NCI-H446 treated with DMSO at 0.1 percent for 48 hours (cell line): ENCODE measurements at regions not wholly inside any gene's neighbourhood (a gene's known extent, or its start where the extent isn't known, plus 50 kb on each side); places are given as distances from the start of the nearest gene placed in this dataset.
"Not testable (repeated sequence)": the region's sequence is repeated elsewhere in the genome, so short reads cannot be mapped to it uniquely, and the experiment has no call there.

Experiments used
- DNase-seq: peaks from one replicate; lab custom pipeline; 2025; lab: John Stamatoyannopoulos, UW

DNA sequence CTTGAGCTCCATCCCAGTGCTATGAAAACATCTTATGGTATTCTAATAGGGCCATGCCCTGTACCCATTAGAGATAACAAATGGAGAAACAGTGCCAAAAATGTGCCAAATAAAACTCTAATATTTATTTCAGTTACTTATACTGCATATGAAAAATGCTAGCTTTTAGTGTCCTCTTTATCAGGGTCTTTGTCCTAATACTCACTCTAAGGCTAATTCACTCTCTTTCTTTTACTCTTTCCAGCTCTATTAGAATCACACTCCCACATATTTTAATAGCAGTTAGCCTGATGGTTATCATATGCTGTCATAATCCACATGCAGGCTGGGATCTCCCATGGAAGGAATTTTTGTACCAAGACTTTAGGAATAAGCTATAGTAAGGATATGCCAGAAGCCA, 408.4 kb downstream of the ETV1 start:
- DNase-seq, result no peak

DNA sequence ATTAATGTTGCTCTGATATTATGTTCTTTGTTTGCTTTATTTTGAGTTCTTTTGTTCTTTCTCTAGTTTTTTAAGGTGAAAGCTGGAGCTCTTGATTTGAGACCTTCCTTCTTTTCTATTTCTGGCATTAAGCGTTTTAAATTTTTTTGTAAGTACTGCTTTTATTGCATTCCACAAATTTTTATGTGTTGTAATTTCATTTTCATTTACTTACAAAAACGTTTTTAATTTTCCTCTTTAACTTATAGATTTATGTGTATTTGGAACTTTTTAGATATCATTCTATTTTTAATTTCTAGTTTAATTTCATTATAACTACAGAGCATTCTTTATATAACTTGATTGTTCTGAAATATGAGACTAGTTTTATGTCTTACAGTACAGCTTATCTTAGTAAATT, 395.6 kb downstream of the ETV1 start:
- DNase-seq, result no peak

DNA sequence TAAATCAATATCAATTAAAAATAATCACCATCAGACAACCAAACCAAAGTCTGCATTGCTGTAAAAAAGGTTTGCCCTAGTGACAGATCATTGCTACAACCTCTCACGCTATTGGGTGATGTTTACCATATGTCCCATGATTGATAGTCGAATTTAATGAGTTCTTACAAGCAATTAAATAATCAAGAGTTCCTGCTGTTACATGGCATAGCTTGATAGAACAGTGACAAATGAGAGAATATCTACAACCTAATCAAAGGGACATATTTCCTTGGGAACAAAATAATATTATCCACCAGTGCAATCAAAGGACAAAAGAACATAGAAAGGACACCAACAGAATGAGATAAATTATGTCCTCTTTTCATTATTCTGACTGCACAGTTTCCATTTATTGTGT, 387.4 kb downstream of the ETV1 start:
- DNase-seq, result peak; percentile 38

DNA sequence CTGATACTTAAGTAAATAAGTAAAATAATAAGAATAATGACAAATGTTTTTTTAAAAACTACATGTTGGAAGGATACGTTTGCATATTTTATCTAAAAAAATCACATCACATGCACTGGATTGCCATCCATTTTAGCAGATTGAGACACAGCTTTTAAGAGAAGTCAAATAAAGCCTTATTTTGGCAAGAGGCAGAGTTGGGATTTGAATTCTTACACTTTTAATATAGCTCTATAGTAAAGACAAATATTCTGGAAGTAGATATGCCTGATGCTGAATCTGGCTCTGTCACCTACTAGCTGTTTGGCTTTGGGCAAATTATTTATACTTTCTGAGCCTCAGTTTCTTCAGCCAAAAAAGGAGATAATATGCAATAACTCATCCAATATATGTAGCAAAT, 386.4 kb downstream of the ETV1 start:
- no peak for DNase-seq

DNA sequence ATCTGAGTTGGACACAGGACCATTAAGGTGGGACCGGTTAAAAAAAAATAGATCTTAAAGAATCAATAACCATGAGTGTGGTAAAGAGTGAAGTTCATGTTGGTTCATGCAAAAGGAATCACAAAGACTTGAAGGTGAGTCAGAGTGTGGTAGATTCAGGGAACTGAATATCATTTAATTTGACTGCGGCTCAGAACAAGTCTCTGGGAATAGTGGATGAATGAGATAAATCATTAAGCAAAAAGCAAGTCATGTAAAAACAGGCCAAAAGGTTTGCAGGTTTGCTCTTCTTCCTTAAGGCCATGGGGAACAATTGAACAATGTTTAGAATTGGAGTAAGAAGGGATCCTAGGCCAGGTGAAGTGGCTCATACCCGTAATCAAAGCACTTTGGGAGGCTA, 385.8 kb downstream of the ETV1 start:
- DNase-seq, result no peak

DNA sequence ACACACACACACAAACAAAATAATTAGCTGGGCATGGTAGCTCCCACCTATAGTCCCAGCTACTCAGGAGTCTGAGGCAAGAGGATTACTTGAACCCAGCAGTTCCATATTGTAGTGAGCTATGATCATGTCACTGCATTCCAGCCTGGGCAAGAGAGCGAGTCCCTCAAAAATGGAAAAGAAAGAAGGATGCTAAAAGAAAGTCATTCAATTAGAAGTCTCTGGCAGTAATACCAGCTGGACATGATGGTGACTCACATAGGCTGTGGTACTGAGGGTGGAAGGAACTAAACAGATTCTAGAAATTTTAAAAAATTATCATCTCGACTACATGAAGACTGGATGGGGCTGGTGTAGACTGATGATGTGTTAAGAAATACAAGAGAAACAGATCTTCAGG, 385.3 kb downstream of the ETV1 start:
- DNase-seq, result no peak

DNA sequence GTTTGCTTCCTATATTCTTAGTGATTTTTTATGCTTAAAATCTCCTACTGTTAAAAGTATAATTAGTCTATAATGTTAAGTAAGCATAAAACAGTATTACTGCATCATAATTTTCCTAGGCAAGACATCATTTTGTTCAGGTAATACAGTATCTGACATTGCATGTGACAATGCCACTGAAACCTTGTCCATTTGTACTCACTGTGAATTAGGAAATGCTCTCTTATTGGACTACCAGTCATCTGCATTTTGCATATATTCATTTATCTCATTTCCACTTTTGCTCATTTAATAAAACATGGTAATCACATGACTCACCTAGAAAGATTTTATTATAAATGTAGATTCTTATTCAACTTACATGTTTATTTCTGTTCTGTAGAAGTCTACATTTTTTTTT, 379.1 kb downstream of the ETV1 start:
- DNase-seq, result no peak

DNA sequence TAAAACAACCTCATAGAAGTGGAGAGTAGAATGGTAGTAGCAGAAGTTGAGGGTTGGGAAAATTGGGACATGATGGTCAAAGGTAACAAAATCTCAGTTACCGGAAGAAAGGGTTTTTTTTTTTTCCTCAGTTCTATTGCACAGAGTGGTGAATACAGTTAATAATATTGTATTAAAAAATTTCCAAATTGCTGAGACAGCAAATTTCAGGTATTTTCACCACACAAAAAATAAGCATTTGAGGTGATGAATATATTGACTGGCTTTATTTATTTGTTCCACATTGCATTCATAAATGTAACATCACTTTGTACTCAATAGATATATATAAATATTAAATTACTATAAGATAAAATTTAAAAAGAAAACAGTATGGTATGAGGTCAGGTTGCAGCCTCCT, 373.8 kb downstream of the ETV1 start:
- DNase-seq, result no peak

DNA sequence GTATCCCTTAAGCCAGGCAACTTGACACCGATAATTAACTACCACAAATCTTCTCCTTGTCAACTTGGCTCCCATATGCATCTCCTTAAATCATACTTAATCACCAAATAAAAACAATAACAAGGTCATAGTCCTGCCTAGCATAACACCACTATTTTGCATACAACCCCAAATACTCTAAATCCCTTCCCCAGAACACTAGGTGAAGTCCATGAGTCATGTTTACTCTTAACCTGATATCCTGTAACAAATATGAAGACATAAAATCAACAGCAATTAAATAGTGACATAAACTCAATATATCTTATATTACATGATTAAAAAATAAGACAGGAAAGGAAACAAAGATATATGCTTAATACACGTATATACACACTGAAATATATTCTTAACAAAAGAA, 362.0 kb downstream of the ETV1 start:
- DNase-seq, result no peak

DNA sequence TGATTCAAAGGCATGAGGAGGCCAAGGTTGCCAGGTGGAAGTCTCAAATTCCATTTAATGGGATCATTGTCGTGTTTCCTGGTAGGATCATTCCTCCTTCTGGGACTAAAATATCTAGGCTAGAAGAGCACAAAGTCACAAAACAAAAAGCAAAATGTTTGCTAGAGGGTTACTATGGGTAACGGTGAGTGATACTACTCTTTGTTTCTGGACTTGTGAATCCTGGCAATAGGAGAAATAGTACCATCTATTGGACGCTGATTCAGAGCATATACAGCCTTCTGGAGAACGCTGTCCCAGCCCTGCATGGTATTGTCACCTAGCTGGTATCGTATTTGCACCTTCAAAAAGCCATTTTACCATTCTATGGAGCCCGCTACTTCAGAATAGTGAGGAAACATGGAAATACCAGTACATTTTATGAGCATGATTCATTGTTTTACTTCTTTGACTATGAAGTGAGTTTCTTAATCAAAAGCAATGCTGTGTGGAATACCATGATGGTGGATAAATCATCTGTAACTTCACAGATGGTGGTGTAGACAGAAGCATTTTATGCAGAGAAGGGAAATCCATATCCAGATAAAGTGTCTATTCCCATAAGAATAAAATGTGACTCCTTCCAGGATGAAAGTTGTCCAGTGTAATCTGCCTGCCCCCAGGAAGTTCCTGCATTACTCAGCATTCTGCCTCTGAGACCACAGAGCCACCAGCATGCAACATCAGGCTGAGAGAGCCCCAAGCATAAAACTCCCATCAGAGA, 361.0 kb downstream of the ETV1 start:
- no peak for DNase-seq

DNA sequence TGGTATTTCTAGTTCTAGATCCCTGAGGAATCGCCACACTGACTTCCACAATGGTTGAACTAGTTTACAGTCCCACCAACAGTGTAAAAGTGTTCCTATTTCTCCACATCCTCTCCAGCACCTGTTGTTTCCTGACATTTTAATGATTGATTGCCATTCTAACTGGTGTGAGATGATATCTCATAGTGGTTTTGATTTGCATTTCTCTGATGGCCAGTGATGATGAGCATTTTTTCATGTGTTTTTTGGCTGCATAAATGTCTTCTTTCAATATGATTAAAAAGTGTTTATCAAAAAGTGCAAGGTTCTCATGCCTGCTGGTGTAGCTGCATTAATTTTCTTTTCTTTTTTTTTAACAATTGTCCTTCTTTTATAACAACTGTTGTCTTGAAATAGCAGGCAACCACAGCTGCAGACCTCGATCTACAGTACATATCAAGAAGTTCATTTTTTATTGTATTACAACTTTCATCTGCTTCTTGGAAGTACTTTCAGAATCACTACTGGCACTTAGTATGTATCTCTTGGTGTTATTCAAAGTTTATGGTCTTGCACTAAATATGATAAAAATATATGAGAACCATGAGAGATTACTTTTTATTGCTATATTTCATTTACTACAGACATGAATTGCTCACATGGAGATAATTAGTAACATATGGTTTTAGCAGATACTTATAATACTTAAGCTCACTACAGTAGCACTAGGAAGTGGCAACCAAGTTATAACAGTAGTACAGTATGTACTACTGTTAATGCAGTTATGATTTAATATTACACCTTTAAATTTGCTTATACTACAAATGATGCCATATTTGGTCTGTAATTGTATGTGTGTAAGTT, 358.0 kb downstream of the ETV1 start:
- DNase-seq, result not testable (repeated sequence)

DNA sequence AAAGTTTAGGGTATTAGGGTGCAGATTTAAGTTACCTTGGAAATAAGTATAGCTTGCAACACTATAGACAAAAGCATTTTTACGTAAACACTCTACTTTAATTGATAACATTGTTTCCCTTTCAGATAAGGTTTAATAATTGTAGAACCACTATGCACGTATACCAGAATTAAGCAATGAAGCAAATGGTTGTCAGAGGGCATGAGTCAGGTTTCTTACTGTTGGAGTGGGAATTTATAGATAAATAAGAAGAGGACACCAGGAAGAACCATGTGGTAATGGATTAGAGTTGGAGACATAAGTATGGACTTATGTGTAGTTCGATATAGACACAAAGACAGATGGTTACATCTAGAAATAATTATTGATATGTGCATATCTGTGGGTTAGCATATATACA, 355.6 kb downstream of the ETV1 start:
- no peak for DNase-seq

DNA sequence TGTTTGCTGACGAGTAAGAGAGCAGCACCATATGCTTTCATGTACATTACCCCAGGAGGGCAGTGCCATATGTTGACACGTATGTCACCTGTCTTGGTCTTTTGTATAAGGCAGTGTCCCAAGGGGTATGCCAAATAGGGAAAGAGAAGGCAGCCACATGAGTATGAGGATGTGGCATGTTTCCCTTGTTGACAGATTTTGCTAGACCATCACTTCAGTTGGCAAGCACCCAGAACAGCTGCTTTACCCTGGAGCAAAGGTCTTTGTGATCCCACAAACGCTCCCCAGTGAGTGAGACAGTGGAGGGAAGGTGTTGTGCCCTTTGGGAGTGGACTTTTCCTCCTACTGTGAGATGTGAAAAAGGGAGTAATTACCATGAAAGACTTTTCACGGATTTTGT, 350.1 kb downstream of the ETV1 start:
- DNase-seq, result peak; percentile 48

DNA sequence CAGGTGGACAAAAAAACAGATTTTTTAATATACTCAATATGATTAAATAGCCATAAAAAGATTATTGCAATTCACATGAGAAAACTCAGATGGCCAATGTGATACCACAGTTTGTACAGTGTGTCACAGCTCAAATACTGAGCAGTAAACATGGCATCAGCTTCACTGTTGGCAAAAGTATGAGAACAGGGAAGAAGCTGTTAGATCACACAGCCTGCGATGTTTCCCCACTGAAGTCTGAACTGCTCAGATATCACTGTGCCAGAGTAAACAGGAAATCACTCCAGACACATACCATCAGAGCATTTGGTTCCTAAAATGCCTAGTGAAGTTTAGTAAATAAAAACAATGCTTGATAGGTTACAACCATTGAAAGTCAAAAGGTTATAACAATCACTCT, 347.8 kb downstream of the ETV1 start:
- DNase-seq, result no peak

DNA sequence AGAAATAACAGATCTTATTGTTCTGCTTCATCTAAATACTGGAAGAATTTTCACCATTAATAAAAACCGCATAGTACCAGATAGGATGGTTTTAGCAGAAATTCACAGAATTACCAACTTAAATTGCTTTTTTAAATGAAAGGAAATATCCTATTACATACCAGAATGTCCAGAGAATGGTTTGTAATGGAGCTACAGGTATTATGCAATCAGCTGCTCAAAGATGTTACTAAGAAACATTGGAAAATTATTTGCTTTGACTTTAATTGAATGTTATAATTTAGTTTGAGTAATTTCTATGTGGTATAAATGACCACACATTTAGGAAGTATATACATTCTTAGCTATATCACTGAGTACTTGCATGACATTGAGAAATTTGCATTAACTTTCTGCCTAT, 338.3 kb downstream of the ETV1 start:
- DNase-seq, result no peak

DNA sequence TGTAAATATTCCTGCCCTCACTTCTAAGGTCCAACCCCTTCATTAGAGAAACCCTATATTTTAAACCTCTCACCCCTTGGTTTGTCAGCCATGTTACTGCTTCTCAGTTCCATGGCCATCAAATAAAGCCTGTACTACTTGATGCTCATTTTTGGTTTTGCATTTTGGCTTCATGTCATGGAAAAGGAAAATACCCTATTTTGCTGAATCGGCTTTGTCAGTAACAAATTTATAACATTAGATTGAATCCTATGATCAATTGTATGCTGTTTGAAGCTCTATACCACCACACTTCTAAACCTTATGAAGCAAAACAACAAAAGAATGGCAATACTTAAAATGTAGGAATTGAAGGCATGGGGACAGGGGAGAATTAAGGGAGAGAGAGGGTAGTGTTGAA, 333.1 kb downstream of the ETV1 start:
- DNase-seq, result no peak

DNA sequence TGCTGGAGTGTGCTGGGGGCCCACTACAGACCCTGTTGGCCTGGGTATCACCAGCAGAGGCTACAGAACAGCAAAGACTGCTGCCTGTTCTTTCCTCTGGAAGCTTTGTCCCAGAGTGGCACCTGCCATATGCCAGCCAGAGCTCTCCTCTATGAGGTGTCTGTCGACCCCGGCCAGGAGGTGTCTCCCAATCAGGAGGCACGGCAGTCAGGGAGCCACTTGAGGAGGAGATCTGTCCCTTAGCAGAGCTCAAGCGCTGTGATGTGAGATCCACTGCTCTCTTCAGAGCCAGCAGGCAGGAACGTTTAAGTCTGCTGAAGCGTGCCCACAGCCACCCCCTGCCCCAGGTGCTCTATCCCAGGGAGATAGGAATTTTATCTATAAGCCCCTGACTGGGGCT, 316.2 kb downstream of the ETV1 start:
- DNase-seq, result no peak

DNA sequence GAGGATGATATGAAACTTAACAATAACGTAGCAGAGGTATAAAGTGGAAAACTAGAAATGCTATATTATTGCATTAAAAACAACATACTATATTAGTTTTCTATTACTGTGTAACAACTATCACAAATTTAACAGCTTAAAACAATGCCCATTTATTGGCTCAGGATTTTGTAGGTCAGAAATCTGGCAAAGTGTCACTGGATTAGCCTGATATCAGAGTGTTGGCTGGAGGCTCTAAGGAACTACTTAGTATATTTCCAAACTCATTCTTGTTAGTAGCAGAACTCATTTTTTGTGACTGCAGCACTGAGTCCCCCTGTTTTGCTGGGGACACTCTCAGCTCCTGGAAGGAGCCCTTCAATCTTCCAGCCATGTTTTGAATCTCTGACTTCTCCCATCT, 306.8 kb downstream of the ETV1 start:
- DNase-seq, result no peak

DNA sequence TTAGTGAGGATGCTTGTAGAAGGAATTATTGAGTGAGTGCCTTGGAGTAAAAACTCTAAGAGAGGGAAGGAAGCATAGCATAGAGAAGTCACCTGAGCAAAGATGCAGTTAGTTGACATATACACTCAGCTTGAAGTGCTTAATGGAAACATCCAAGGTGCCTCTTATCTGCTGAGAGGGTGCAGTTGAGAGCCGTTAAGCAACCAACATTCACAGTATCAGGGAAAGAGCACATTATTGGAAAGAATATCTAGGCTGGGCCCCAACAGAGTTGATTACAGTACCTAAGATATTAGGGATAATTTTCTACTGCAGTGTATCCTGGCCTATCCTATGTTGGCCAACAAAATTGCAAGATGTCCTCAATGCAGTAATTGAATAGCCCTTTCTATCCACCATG, 302.0 kb downstream of the ETV1 start:
- no peak for DNase-seq

DNA sequence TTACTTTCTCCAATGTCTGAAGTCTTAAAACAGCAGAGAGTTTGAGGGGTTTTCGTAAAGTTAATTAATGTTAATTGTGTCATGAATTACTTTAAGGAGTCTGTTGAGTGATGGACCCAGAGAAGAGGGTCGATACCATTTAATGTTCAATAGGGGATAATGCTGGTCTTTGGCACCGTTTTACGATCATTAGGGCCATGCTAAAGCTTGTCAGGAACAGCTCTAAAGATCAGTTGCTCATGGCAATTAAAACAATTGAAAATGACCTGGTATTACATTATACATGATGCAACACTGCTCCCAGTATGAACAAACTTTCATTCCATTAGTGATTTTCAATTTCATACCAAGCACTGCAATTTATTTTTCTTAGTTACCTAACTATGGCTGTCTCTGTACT, 296.9 kb downstream of the ETV1 start:
- no peak for DNase-seq

DNA sequence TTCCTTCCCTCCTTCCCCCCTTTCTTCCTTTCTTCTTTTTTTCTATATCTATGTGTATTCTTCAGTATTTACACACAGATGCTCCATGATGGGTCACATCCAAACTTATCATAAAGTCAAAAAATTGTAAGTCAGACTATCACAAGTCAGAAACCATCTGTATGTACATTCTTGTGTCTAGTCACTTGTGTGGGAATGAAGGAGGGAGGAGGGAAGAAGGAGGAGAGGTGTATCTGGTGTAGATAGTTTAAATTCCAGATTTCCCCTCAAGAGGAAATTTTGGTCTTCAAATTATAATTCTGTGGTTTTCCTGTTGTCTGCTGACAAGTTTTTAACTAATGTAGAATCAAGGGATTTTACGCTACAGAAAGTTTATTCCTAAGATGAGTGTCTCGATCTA, 287.2 kb downstream of the ETV1 start:
- no peak for DNase-seq

DNA sequence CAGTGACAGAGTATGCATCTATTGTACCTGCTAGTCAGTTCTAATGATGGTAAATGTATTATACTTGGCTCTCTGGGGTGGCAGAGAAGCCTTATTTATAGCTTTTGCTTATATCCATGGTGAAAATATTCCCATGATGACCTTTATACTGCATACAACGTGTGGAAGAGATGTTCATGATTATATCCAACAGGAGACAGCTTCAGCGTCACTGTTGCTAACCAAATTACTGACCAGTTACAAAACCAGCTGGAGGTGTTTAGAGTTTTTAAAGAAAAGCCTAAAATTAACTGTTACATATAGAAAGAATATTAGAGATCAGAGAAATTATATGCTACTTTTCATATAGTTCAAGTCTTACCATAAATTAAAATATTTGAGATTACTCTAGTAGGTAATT, 280.8 kb downstream of the ETV1 start:
- no peak for DNase-seq

DNA sequence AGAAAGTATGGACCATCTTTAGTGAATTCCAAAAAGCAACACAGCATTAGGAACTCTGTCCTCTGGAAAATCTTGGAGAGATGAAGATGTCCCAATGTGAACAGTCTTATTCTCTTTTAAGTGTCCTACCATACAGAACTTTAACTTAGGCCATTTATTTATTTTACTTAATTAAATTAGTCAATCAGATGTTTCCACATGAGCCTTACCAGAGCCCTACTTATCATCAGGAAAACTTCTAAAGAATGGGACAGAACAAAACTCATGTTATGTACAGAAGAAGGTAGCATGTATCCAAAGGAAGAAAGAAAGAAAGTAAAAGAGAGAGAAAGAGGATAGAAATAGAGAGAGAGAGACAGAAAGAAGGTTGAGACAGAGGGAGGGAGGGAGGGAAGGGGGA, 276.4 kb downstream of the ETV1 start:
- DNase-seq, result no peak

DNA sequence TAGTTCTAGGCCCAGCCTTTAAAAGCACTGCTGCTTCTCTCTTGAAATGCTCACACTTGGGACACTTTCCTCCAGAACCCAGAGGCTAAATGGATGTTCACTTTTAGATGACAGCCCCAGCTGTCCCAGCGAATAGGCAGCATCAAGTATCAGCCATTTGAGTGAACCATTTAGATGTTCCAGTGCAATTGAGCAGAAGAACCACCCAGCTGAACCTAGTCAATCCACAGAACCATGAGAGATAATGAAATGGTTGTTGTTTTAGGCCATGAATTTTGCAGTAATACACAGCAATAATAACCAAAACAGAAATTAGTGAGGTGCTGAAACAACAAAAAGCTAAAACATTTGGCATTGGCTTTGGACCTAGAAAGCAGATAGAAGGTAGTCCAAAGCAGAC, 273.9 kb downstream of the ETV1 start:
- DNase-seq, result no peak
